OCI-LY7 (cell line): ENCODE measurements at regions not wholly inside any gene's neighbourhood (a gene's known extent, or its start where the extent isn't known, plus 50 kb on each side); places are given as distances from the start of the nearest gene placed in this dataset.

Experiments
- BruUV-seq: library from RNA; stranded (reverse); fragments of 400-500 nt; replicated peaks from 2 replicates; lab custom pipeline; 2021; lab: Mats Ljungman, UMichigan
- CTCF ChIA-PET: fragments of 300-600 bp; sonication (Branson Sonifier 250); formaldehyde crosslinking; loops from one replicate; lab custom pipeline; 2022; ENCODE audit warnings: antibody characterized with exemption; ENCODE audit not compliant: unreplicated experiment; lab: Charles Lee
- POLR2A ChIA-PET: fragments of 300-600 bp; sonication (Branson Sonifier 250); formaldehyde crosslinking; loops from one replicate; lab custom pipeline; 2022; ENCODE audit warnings: antibody characterized with exemption; lab: Charles Lee
- DNase-seq: peaks from one replicate; pipeline ENCODE4 v3.0.0-alpha.2; 2015; ENCODE audit warnings: low spot score
- H2AFZ ChIP-seq: fragments of 200-600 bp; sonication (generic), shearing (Covaris generic); 2 replicates; pipeline ENCODE4 v1.6.1; 2014; ENCODE audit warnings: mild to moderate bottlenecking, antibody characterized with exemption, low read length, moderate library complexity
- H3K27ac ChIP-seq: fragments of 200-600 bp; sonication (generic); 2 replicates; pipeline ENCODE4 v1.5.1; 2014; ENCODE audit warnings: mixed run types, low read depth, mild to moderate bottlenecking, moderate library complexity, low read length, inconsistent platforms; ENCODE audit not compliant: poor library complexity, severe bottlenecking
- H3K36me3 ChIP-seq: fragments of 200-600 bp; sonication (generic); 2 replicates; pipeline ENCODE4 v1.6.1; 2014; ENCODE audit warnings: mild to moderate bottlenecking, antibody characterized with exemption, low read length, moderate library complexity, mixed read lengths; ENCODE audit not compliant: insufficient read depth
- H3K4me1 ChIP-seq: fragments of 200-600 bp; sonication (generic); 2 replicates; pipeline ENCODE4 v1.5.1; 2014; ENCODE audit warnings: mild to moderate bottlenecking, low read length; ENCODE audit not compliant: insufficient read depth, poor library complexity, severe bottlenecking
- H3K4me2 ChIP-seq: fragments of 200-600 bp; sonication (generic); 2 replicates; pipeline ENCODE4 v1.6.1; 2014; ENCODE audit warnings: mild to moderate bottlenecking, low read length
- H3K4me3 ChIP-seq: fragments of 200-600 bp; sonication (generic); 2 replicates; pipeline ENCODE4 v1.5.1; 2014; ENCODE audit warnings: mild to moderate bottlenecking, low read depth, low read length; ENCODE audit not compliant: poor library complexity, severe bottlenecking
- H3K79me2 ChIP-seq: fragments of 200-600 bp; sonication (generic); 2 replicates; pipeline ENCODE4 v1.6.1; 2016; ENCODE audit warnings: low read depth, mild to moderate bottlenecking, low read length, moderate library complexity, mixed read lengths; ENCODE audit not compliant: insufficient read depth
- H3K9me2 ChIP-seq: fragments of 200-600 bp; sonication (generic); 2 replicates; pipeline ENCODE4 v1.6.1; 2016; ENCODE audit warnings: mild to moderate bottlenecking, low read length, mixed read lengths; ENCODE audit not compliant: insufficient read depth
- H3K9me3 ChIP-seq: fragments of 200-600 bp; sonication (generic); 2 replicates; pipeline ENCODE4 v1.6.1; 2014; ENCODE audit warnings: mild to moderate bottlenecking, mixed run types, low read length, mixed read lengths
- H4K20me1 ChIP-seq: fragments of 200-600 bp; sonication (generic); 2 replicates; pipeline ENCODE4 v1.6.1; 2014; ENCODE audit warnings: mild to moderate bottlenecking, antibody characterized with exemption, low read length, moderate library complexity, mixed read lengths; ENCODE audit not compliant: insufficient read depth
- CTCF ChIP-seq: fragments of 200-600 bp; sonication (generic); conservative IDR thresholded peaks from 2 replicates; pipeline ENCODE4 v1.5.1; 2014; ENCODE audit warnings: mild to moderate bottlenecking, antibody characterized with exemption, low read length, moderate library complexity, mixed read lengths
- EZH2phosphoT487 ChIP-seq: fragments of 200-600 bp; sonication (generic); IDR thresholded peaks from 2 replicates; pipeline ENCODE4 v1.6.1; 2018; ENCODE audit warnings: low read depth, borderline replicate concordance, mild to moderate bottlenecking, mixed run types, antibody characterized with exemption, low read length, moderate library complexity, mixed read lengths
- intact Hi-C: fragments of 100-400 bp; cut with micrococcal nuclease; formaldehyde crosslinking; loops from one replicate; pipeline ENCODE4 v1.10.0; 2022; ENCODE audit not compliant: unreplicated experiment

DNA sequence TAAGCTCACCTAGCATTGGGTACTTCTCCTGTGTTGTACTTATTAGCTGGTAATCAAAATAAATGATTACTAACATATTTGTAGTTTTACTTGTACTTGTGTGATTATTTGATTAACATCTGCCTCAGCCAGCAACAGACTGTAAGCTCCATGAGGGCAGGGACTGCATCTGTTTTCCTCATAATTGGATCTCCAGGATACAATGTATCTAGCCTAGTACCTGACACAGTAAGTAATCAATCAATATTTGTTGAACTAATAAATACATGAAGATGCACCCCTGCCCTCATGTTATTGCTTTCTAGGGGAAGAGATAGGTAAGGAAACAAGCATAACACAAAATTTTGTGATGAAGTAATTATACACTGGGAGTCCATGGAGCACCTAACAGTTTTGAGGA, 101.5 kb downstream of the TENT5C start:
- TF ChIP-seq CTCF, result no peak
- no peak for TF ChIP-seq EZH2phosphoT487
- Histone ChIP-seq H3K4me1 (no peaks in the 10 kb centered on the region), H3K4me2 (no peak overlapping the region), H3K9me3 (no peaks in the 10 kb centered on the region), H3K27ac (no peak overlapping the region), H3K9me2 (no peaks in the 10 kb centered on the region), H3K36me3 (no peaks in the 10 kb centered on the region), H3K4me3 (no peak overlapping the region), H4K20me1 (no peaks in the 10 kb centered on the region), H3K79me2 (no peaks in the 10 kb centered on the region), H2AFZ (no peak overlapping the region)
- CTCF ChIA-PET, result no interaction called here
- POLR2A ChIA-PET, result no interaction called here
- no TSS peak for BruUV-seq
- no peak for DNase-seq
- intact Hi-C loops, result no loop called here

DNA sequence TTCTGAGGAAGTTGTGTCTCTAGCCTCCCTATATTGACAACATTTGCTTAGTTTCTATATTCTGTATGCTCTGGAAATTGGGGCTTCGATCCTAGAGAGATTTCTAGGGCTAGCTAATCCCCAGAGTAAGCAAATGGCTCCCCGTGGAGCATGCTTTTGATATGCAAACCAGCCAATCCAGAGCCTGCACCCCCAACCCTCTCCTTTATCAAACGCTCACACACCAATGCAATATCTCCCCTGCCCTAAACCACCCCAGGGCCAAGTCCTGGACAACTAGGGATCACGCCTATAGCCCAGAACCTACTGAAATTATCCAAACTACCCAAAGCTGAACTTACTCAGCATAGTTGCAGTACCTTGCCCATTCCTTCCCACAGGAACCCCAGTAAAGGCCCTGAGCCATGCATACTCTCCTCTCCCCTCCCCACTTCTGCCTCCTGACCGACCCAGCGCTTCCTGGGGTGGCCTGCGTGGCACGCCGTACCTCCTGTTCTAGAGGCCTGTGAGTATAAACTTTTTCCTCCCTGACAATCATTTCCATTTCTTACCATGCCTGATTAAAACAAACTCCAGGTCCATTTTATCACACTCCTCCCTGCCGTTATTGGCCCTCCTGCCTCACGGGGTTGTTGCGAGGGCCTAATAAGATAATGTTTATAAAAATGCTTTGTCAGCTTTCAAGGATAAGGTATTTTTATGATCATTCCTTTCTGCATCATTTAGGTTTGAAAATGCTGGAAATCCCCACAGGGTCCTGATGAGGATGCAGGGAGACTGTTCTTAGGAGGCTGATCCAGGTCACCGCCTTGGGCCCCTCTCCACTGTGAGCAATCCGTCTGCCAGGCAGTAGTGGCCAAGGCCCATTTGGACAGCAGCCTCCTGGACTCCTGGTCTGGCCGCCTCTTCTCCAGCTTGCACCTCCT, 102.7 kb downstream of the TENT5C start:
- intact Hi-C loops, result no loop called here
- no peak for TF ChIP-seq CTCF
- no peak for TF ChIP-seq EZH2phosphoT487
- H3K9me2 ChIP-seq, result no peaks in the 10 kb centered on the region
- POLR2A ChIA-PET, result interaction anchor here (3.2 kb wide), 1 partner anchor 10 kb away, joined by 8 read pairs; no protein-coding TSS in a partner anchor
- H3K4me1 ChIP-seq, result no peaks in the 10 kb centered on the region
- no peak overlapping the region for H3K4me3 ChIP-seq
- no peaks in the 10 kb centered on the region for H3K79me2 ChIP-seq
- H3K9me3 ChIP-seq, result no peaks in the 10 kb centered on the region
- no peak overlapping the region for H3K27ac ChIP-seq
- DNase-seq, result no peak
- CTCF ChIA-PET, result interaction anchor here (0.8 kb wide), 1 partner anchor 12 kb away, joined by 3 read pairs; no protein-coding TSS in a partner anchor
- BruUV-seq, result no TSS peak
- H2AFZ ChIP-seq, result no peak overlapping the region
- no peaks in the 10 kb centered on the region for H4K20me1 ChIP-seq
- no peaks in the 10 kb centered on the region for H3K36me3 ChIP-seq
- H3K4me2 ChIP-seq, result no peak overlapping the region

GRCh38 chr1:117709249-117709691, 103.4 kb downstream of the TENT5C start:
- no peaks in the 10 kb centered on the region for H3K79me2 ChIP-seq
- no peak overlapping the region for H3K4me3 ChIP-seq
- no peaks in the 10 kb centered on the region for H3K4me1 ChIP-seq
- no peaks in the 10 kb centered on the region for H3K36me3 ChIP-seq
- no peak overlapping the region for H2AFZ ChIP-seq
- H3K27ac ChIP-seq, result no peak overlapping the region
- H3K9me3 ChIP-seq, result no peaks in the 10 kb centered on the region
- no peak for TF ChIP-seq CTCF
- TF ChIP-seq EZH2phosphoT487, result no peak
- intact Hi-C loops, result no loop called here
- POLR2A ChIA-PET, result interaction anchor here (3.2 kb wide), 1 partner anchor 10 kb away, joined by 8 read pairs; no protein-coding TSS in a partner anchor
- CTCF ChIA-PET, result interaction anchor here (0.8 kb wide), 1 partner anchor 13 kb away, joined by 3 read pairs; no protein-coding TSS in a partner anchor
- DNase-seq, result no peak
- no peak overlapping the region for H3K4me2 ChIP-seq
- no TSS peak for BruUV-seq
- no peaks in the 10 kb centered on the region for H4K20me1 ChIP-seq
- H3K9me2 ChIP-seq, result no peaks in the 10 kb centered on the region
